Natural killer cell (primary cell): ENCODE measurements at regions not wholly inside any gene's neighbourhood (a gene's known extent, or its start where the extent isn't known, plus 50 kb on each side); places are given as distances from the start of the nearest gene placed in this dataset.

Source experiments
- ATAC-seq, 3 donors: fragments of 150-1000 bp in 2 of 3; fragments of 200-7000 bp in 1 of 3; cut with Tn5 transposase; 1 replicate in 1 of 3; 2 replicates in 2 of 3; pipeline ENCODE4 v1.10.0; 2021; ENCODE audit warnings: mild to moderate bottlenecking in 2 of 3, moderate library complexity in 2 of 3
- DNase-seq, 2 donors: peaks; one replicate each; pipeline versions ENCODE4 v3.0.0 to v3.0.0-alpha.2; 2013 to 2021; ENCODE audit warnings: mixed read lengths in 1 of 2
- H3K27ac ChIP-seq: one replicate; pipeline ENCODE4 v1.5.1; 2013; ENCODE audit warnings: mild to moderate bottlenecking, low read length
- H3K27me3 ChIP-seq: one replicate; pipeline ENCODE4 v1.6.1; 2013; ENCODE audit warnings: low read length; ENCODE audit not compliant: control insufficient read depth, insufficient read depth
- H3K36me3 ChIP-seq: one replicate; pipeline ENCODE4 v1.6.1; 2013; ENCODE audit warnings: low read length; ENCODE audit not compliant: control insufficient read depth, insufficient read depth
- H3K4me1 ChIP-seq: one replicate; pipeline ENCODE4 v1.6.1; 2013; ENCODE audit warnings: low read length; ENCODE audit not compliant: control insufficient read depth, insufficient read depth
- H3K4me3 ChIP-seq: one replicate; pipeline ENCODE4 v1.5.1; 2013; ENCODE audit warnings: low read length
- H3K9me3 ChIP-seq: one replicate; pipeline ENCODE4 v1.6.1; 2013; ENCODE audit warnings: low read length; ENCODE audit not compliant: control insufficient read depth, insufficient read depth
- H3K27ac Mint-ChIP-seq, 2 donors: one replicate each; pipeline ENCODE4 v1.8.0; 2022; ENCODE audit warnings: mild to moderate bottlenecking in 2 of 2, mixed read lengths in 2 of 2, moderate library complexity in 1 of 2
- H3K27me3 Mint-ChIP-seq, 2 donors: one replicate each; pipeline ENCODE4 v1.8.0; 2022; ENCODE audit warnings: low read depth in 2 of 2, mixed read lengths in 2 of 2
- H3K36me3 Mint-ChIP-seq: one replicate; pipeline ENCODE4 v1.8.0; 2022; ENCODE audit warnings: mixed read lengths
- H3K4me1 Mint-ChIP-seq, 2 donors: one replicate each; pipeline ENCODE4 v1.8.0; 2022; ENCODE audit warnings: mixed read lengths in 2 of 2
- H3K4me3 Mint-ChIP-seq: one replicate; pipeline ENCODE4 v1.8.0; 2022; ENCODE audit warnings: mild to moderate bottlenecking, moderate library complexity, mixed read lengths
- H3K9me3 Mint-ChIP-seq, 2 donors: one replicate each; pipeline ENCODE4 v1.8.0; 2022; ENCODE audit warnings: mixed read lengths in 2 of 2
- WGBS: methylation state at CpG from one replicate; pipeline ENCODE4 v1.1.7; 2013; ENCODE audit warnings: missing lambda C conversion rate; ENCODE audit not compliant: insufficient coverage; 5-methylcytosine and 5-hydroxymethylcytosine counted together
- intact Hi-C: fragments of 100-400 bp; cut with micrococcal nuclease; formaldehyde crosslinking; loops from one replicate; pipeline ENCODE4 v1.14.2; 2022
- TF ChIP-seq, protein P1 (sequence below): fragments of 200-600 bp; IDR thresholded peaks from one replicate; pipeline ENCODE4 v1.8.0; 2022; ENCODE audit warnings: antibody characterized with exemption

- H3K9me3 Mint-ChIP-seq: no peaks in the 10 kb centered on the region
- no peaks in the 10 kb centered on the region for H3K4me1 Mint-ChIP-seq
- no peaks in the 10 kb centered on the region for H3K9me3 ChIP-seq
- DNase-seq (no peak), ATAC-seq (no peak)
- H3K4me1 ChIP-seq: no peaks in the 10 kb centered on the region
- no peaks in the 10 kb centered on the region for H3K36me3 Mint-ChIP-seq
- H3K27ac ChIP-seq: no peak overlapping the region
- intact Hi-C loops: no loop called here
- H3K27ac Mint-ChIP-seq: no peak overlapping the region
- no peaks in the 10 kb centered on the region for H3K27me3 Mint-ChIP-seq
- H3K4me3 Mint-ChIP-seq: no peak overlapping the region
- H3K36me3 ChIP-seq: no peaks in the 10 kb centered on the region
- no peaks in the 10 kb centered on the region for H3K27me3 ChIP-seq
- no peak overlapping the region for H3K4me3 ChIP-seq
- WGBS: 97% methylated on average over 4 of the region's 4 CpGs
- TF ChIP-seq, protein P1, sequence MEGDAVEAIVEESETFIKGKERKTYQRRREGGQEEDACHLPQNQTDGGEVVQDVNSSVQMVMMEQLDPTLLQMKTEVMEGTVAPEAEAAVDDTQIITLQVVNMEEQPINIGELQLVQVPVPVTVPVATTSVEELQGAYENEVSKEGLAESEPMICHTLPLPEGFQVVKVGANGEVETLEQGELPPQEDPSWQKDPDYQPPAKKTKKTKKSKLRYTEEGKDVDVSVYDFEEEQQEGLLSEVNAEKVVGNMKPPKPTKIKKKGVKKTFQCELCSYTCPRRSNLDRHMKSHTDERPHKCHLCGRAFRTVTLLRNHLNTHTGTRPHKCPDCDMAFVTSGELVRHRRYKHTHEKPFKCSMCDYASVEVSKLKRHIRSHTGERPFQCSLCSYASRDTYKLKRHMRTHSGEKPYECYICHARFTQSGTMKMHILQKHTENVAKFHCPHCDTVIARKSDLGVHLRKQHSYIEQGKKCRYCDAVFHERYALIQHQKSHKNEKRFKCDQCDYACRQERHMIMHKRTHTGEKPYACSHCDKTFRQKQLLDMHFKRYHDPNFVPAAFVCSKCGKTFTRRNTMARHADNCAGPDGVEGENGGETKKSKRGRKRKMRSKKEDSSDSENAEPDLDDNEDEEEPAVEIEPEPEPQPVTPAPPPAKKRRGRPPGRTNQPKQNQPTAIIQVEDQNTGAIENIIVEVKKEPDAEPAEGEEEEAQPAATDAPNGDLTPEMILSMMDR: no peak
Measured at GRCh38 chrX:110964786-110965185, 131.2 kb upstream of the PAK3 start.

GRCh38 chrX:110962451-110962850 is 133.5 kb upstream of the PAK3 start:
- no peak overlapping the region for H3K27ac Mint-ChIP-seq
- H3K9me3 Mint-ChIP-seq: no peaks in the 10 kb centered on the region
- Histone ChIP-seq H3K9me3 (no peaks in the 10 kb centered on the region), H3K4me1 (no peaks in the 10 kb centered on the region), H3K4me3 (no peak overlapping the region), H3K27ac (no peak overlapping the region), H3K27me3 (no peaks in the 10 kb centered on the region), H3K36me3 (no peaks in the 10 kb centered on the region)
- WGBS: 93% methylated on average over 2 of the region's 2 CpGs
- H3K4me3 Mint-ChIP-seq: no peak overlapping the region
- no peaks in the 10 kb centered on the region for H3K4me1 Mint-ChIP-seq
- intact Hi-C loops: no loop called here
- DNase-seq: no peak
- TF ChIP-seq, protein P1: no peak
- H3K27me3 Mint-ChIP-seq: no peaks in the 10 kb centered on the region
- ATAC-seq: no peak
- H3K36me3 Mint-ChIP-seq: no peaks in the 10 kb centered on the region

- intact Hi-C loops: no loop called here
- ATAC-seq (no peak), DNase-seq (no peak)
- H3K36me3 Mint-ChIP-seq: no peaks in the 10 kb centered on the region
- H3K27me3 Mint-ChIP-seq: peaks cover 0 to 7% of the 10 kb centered on the region in 2 donors
- Histone ChIP-seq H3K27me3 (no peaks in the 10 kb centered on the region), H3K4me1 (no peaks in the 10 kb centered on the region), H3K9me3 (no peaks in the 10 kb centered on the region), H3K27ac (no peak overlapping the region), H3K4me3 (no peak overlapping the region), H3K36me3 (no peaks in the 10 kb centered on the region)
- no peaks in the 10 kb centered on the region for H3K9me3 Mint-ChIP-seq
- TF ChIP-seq, protein P1: no peak
- H3K27ac Mint-ChIP-seq: no peak overlapping the region
- H3K4me1 Mint-ChIP-seq: no peaks in the 10 kb centered on the region
- no peak overlapping the region for H3K4me3 Mint-ChIP-seq
Measured at GRCh38 chrX:110955706-110956105, 140.3 kb upstream of the PAK3 start.

DNA sequence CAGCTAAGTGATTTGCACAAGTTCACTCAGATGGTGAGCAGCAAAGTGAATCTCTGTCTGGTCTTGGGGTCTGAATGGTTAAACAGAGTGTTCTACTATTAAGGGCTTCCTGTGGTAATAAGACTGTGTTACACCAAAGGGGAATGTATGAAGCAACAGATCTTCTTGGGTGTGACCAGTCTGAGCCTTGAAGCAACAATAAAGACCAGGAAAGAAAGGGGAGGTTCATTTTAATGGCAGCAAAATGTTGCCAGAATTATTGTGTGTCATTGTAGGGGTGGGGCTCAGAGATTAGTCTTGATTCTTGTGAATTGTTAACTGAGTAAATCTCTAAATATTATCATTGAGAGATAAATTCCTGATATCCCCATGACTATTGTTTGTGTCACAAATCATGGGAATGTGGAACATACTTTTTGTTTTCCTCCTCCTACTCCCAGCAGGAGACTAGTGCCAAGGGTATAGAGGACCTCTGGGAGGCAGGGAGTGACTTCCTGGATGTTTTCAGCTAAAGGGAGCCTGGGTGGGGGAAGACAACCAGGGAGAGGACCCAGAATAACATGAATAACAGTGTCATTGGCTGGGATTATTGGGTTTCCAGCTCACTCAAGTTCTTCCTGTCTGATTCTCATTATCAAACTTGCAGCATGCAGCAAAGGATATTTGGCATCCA is 141.4 kb upstream of the PAK3 start:
- intact Hi-C loops: no loop called here
- TF ChIP-seq, protein P1: no peak
- ATAC-seq: no peak
- Mint-ChIP-seq H3K27me3 (peaks cover 0 to 7% of the 10 kb centered on the region in 2 donors), H3K4me3 (no peak overlapping the region), H3K9me3 (no peaks in the 10 kb centered on the region), H3K27ac (no peak overlapping the region), H3K4me1 (no peaks in the 10 kb centered on the region), H3K36me3 (no peaks in the 10 kb centered on the region)
- no peak overlapping the region for H3K27ac ChIP-seq
- H3K4me3 ChIP-seq: no peak overlapping the region
- H3K27me3 ChIP-seq: no peaks in the 10 kb centered on the region
- H3K4me1 ChIP-seq: no peaks in the 10 kb centered on the region
- no peaks in the 10 kb centered on the region for H3K9me3 ChIP-seq
- H3K36me3 ChIP-seq: no peaks in the 10 kb centered on the region
- DNase-seq: no peak
